ENCODE measurements at regions not wholly inside any gene's neighbourhood (a gene's known extent, or its start where the extent isn't known, plus 50 kb on each side); places are given as distances from the start of the nearest gene placed in this dataset.

DNA sequence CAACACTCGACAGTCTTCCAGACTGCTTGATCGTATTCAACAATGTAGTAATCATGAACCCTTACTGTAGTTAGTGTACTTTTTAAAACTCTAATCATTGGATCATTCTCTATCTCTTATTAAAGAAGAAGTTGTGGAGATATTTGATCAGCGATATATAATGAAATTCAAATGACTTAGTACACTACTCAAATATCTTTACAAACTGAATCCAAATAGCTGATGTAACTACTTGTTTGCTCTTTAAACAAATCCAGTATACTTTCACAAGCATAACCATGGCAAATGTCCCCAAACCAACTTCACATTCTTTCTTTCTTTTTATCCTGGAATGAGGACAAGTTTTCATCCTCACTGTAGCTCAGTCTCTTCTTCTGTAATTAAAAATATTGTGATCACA, 1569.9 kb upstream of the ADGRL3 start:
- Histone ChIP-seq H3K27ac (ENCODE audit: control insufficient read depth, insufficient read depth) (no peak overlapping the region), H3K4me2 (ENCODE audit: control insufficient read depth, insufficient read depth) (no peak overlapping the region), H3K79me2 (ENCODE audit: control insufficient read depth, insufficient read depth, low read length) (no peaks in the 10 kb centered on the region), H3K4me1 (ENCODE audit: control insufficient read depth, insufficient read depth, low read length) (no peaks in the 10 kb centered on the region), H4K20me1 (ENCODE audit: control insufficient read depth, insufficient read depth) (no peaks in the 10 kb centered on the region), H2AFZ (ENCODE audit: control insufficient read depth, low read depth, low read length) (no peak overlapping the region), H3K9ac (ENCODE audit: control insufficient read depth, insufficient read depth, low read length) (no peak overlapping the region), H3K9me3 (replicated peaks; ENCODE audit: control insufficient read depth, insufficient read depth, low read length) (no peaks in the 10 kb centered on the region), H3K4me3 (no peak overlapping the region), H3K27me3 (replicated peaks in 1 of 2; ENCODE audit: control insufficient read depth in 2 of 2, insufficient read depth in 2 of 2, low read length in 1 of 2) (no peaks in the 10 kb centered on the region), H3K36me3 (ENCODE audit: control insufficient read depth in 2 of 2, insufficient read depth in 2 of 2, low read length in 1 of 2) (no peaks in the 10 kb centered on the region)
- no TSS peak for BruUV-seq (replicated peaks)
- ATAC-seq = no peak
- ChIA-PET POLR2A (no interaction called here), SMC1A (ENCODE audit: uncharacterized antibody, unreplicated experiment) (no interaction called here), RAD21 (ENCODE audit: unreplicated experiment) (no interaction called here), CTCF (no interaction called here)
- intact Hi-C loops (cut with micrococcal nuclease; ENCODE audit: unreplicated experiment) = no loop called here
- in situ Hi-C loops (cut with MboI) = no loop called here
- 63% methylated on average over 3 of the region's 3 CpGs for WGBS (ENCODE audit: insufficient coverage, insufficient replicate concordance, low lambda C conversion rate, missing lambda C conversion rate)
- FAIRE-seq = no peak
- no peak for DNase-seq (ENCODE audit: low read depth, low spot score)
- TF ChIP-seq CEBPB (IDR thresholded peaks at IDR 0.05; ENCODE audit: borderline replicate concordance in 1 of 2, low read depth in 2 of 2, low read length in 2 of 2) = no peak
- no peak for TF ChIP-seq NR2F1 (conservative IDR thresholded peaks at IDR 0.05)
- TF ChIP-seq SUPT20H (IDR thresholded peaks at IDR 0.05; ENCODE audit: borderline replicate concordance, control insufficient read depth, low read depth, low read length) = no peak
- TF ChIP-seq CBX3 (IDR thresholded peaks at IDR 0.05; ENCODE audit: borderline replicate concordance, low read depth) = no peak
- no peak for TF ChIP-seq MTA2 (IDR thresholded peaks at IDR 0.05; ENCODE audit: low read depth)
- TF ChIP-seq SMAD5 (IDR thresholded peaks at IDR 0.05; ENCODE audit: low read depth) = no peak
- TF ChIP-seq JUND (IDR thresholded peaks at IDR 0.05; ENCODE audit: low read depth, low read length) = no peak
- no peak for TF ChIP-seq EZH2 (IDR thresholded peaks at IDR 0.05; ENCODE audit: borderline replicate concordance, control insufficient read depth, low read depth, low read length)

DNA sequence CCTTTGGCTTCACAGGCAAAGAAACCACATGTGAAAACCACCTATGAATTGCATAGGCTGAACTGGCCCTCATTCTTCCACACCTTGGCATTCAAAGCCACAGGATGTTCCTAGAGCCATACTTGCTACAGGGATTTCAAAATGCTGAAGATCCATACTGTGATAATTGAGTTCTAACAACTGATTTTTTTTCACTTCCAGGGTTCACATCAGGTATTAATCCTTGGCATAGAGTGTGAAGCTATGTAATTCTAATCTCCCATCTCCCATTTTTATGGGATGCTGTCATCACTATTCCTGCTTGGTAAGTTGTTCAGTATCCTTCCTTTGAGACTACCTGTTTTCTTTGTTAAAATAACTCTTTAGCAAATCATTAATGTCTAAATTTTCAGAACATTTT, 1569.2 kb upstream of the ADGRL3 start:
- Histone ChIP-seq H4K20me1 (ENCODE audit: control insufficient read depth, insufficient read depth) (no peaks in the 10 kb centered on the region), H3K27ac (ENCODE audit: control insufficient read depth, insufficient read depth) (no peak overlapping the region), H3K9me3 (replicated peaks; ENCODE audit: control insufficient read depth, insufficient read depth, low read length) (no peaks in the 10 kb centered on the region), H3K4me2 (ENCODE audit: control insufficient read depth, insufficient read depth) (no peak overlapping the region), H3K79me2 (ENCODE audit: control insufficient read depth, insufficient read depth, low read length) (no peaks in the 10 kb centered on the region), H3K4me1 (ENCODE audit: control insufficient read depth, insufficient read depth, low read length) (no peaks in the 10 kb centered on the region), H3K27me3 (replicated peaks in 1 of 2; ENCODE audit: control insufficient read depth in 2 of 2, insufficient read depth in 2 of 2, low read length in 1 of 2) (no peaks in the 10 kb centered on the region), H2AFZ (ENCODE audit: control insufficient read depth, low read depth, low read length) (no peak overlapping the region), H3K4me3 (no peak overlapping the region), H3K36me3 (ENCODE audit: control insufficient read depth in 2 of 2, insufficient read depth in 2 of 2, low read length in 1 of 2) (no peaks in the 10 kb centered on the region), H3K9ac (ENCODE audit: control insufficient read depth, insufficient read depth, low read length) (no peak overlapping the region)
- no peak for FAIRE-seq
- ATAC-seq = no peak
- POLR2A ChIA-PET = no interaction called here
- BruUV-seq (replicated peaks) = no TSS peak
- CTCF ChIA-PET = no interaction called here
- SMC1A ChIA-PET (ENCODE audit: uncharacterized antibody, unreplicated experiment) = no interaction called here
- in situ Hi-C loops (cut with MboI) = no loop called here
- RAD21 ChIA-PET (ENCODE audit: unreplicated experiment) = no interaction called here
- DNase-seq (ENCODE audit: low read depth, low spot score) = no peak
- intact Hi-C loops (cut with micrococcal nuclease; ENCODE audit: unreplicated experiment) = no loop called here
- TF ChIP-seq CHD4 (IDR thresholded peaks at IDR 0.05) (no peak), ZZZ3 (IDR thresholded peaks at IDR 0.05; ENCODE audit: control insufficient read depth, insufficient read length, low read depth) (no peak), REST (IDR thresholded peaks at IDR 0.05; ENCODE audit: low read depth, low read length) (no peak), ELK1 (IDR thresholded peaks at IDR 0.05; ENCODE audit: low read depth, low read length) (no peak), EGR1 (IDR thresholded peaks at IDR 0.05; ENCODE audit: borderline replicate concordance in 1 of 2, low read depth in 2 of 2, low read length in 2 of 2) (no peak)
- TF ChIP-seq, protein P1, sequence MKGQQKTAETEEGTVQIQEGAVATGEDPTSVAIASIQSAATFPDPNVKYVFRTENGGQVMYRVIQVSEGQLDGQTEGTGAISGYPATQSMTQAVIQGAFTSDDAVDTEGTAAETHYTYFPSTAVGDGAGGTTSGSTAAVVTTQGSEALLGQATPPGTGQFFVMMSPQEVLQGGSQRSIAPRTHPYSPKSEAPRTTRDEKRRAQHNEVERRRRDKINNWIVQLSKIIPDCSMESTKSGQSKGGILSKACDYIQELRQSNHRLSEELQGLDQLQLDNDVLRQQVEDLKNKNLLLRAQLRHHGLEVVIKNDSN (IDR thresholded peaks at IDR 0.05; ENCODE audit: borderline replicate concordance, extremely low read length, insufficient read depth, low read depth, low read length) = no peak

Measured in GM12878 (cell line).